ENCODE measurements at regions not wholly inside any gene's neighbourhood (a gene's known extent, or its start where the extent isn't known, plus 50 kb on each side); places are given as distances from the start of the nearest gene placed in this dataset.

- no peak for DNase-seq
Observed at GRCh38 chr6:155623450-155624178, 168.0 kb upstream of the NOX3 start.

GRCh38 chr6:155614606-155615005 lies 159.0 kb upstream of the NOX3 start:
- DNase-seq = no peak

GRCh38 chr6:155611742-155612141 lies 156.1 kb upstream of the NOX3 start:
- DNase-seq = no peak

- DNase-seq = no peak
Observed at GRCh38 chr6:155604991-155605390, 149.4 kb upstream of the NOX3 start.

GRCh38 chr6:155599561-155599960 lies 143.9 kb upstream of the NOX3 start:
- no peak for DNase-seq

GRCh38 chr6:155599160-155599559 lies 143.5 kb upstream of the NOX3 start:
- DNase-seq = no peak

GRCh38 chr6:155595284-155595683 lies 139.6 kb upstream of the NOX3 start:
- DNase-seq = no peak

- DNase-seq = no peak
Observed at GRCh38 chr6:155591741-155592140, 136.1 kb upstream of the NOX3 start.

- no peak for DNase-seq
Observed at GRCh38 chr6:155589190-155589589, 133.6 kb upstream of the NOX3 start.

- no peak for DNase-seq
Observed at GRCh38 chr6:155587817-155588216, 132.2 kb upstream of the NOX3 start.

GRCh38 chr6:155586090-155586489 lies 130.5 kb upstream of the NOX3 start:
- DNase-seq = no peak

- no peak for DNase-seq
Observed at GRCh38 chr6:155584006-155584405, 128.4 kb upstream of the NOX3 start.

- no peak for DNase-seq
Observed at GRCh38 chr6:155582016-155582991, 126.7 kb upstream of the NOX3 start.

- no peak for DNase-seq
Observed at GRCh38 chr6:155580904-155581303, 125.3 kb upstream of the NOX3 start.

GRCh38 chr6:155578251-155578650 lies 122.6 kb upstream of the NOX3 start:
- DNase-seq = no peak

- no peak for DNase-seq
Observed at GRCh38 chr6:155561966-155562364, 106.3 kb upstream of the NOX3 start.

- DNase-seq = no peak
Observed at GRCh38 chr6:155561257-155561965, 105.8 kb upstream of the NOX3 start.

GRCh38 chr6:155549928-155550327 lies 94.3 kb upstream of the NOX3 start:
- DNase-seq = no peak

- DNase-seq = no peak
Observed at GRCh38 chr6:155549028-155549798, 93.6 kb upstream of the NOX3 start.

GRCh38 chr6:155548576-155548975 lies 92.9 kb upstream of the NOX3 start:
- DNase-seq = no peak

GRCh38 chr6:155544677-155545076 lies 89.0 kb upstream of the NOX3 start:
- DNase-seq = no peak

- DNase-seq = no peak
Observed at GRCh38 chr6:155543166-155543847, 87.7 kb upstream of the NOX3 start.
